ENCODE measurements at regions not wholly inside any gene's neighbourhood (a gene's known extent, or its start where the extent isn't known, plus 50 kb on each side); places are given as distances from the start of the nearest gene placed in this dataset.
"Not testable (repeated sequence)": the region's sequence is repeated elsewhere in the genome, so short reads cannot be mapped to it uniquely, and the experiment has no call there.

GRCh38 chr5:101673120-101673519, 623.0 kb downstream of the SLCO4C1 start:
- no peaks in the 10 kb centered on the region for H3K36me3 Mint-ChIP-seq
- DNase-seq (ENCODE audit: low spot score in 2 of 2) (no peak), ATAC-seq (ENCODE audit: low read depth) (no peak)
- H3K27me3 Mint-ChIP-seq, result peaks cover 1% of the 10 kb centered on the region
- H3K9me3 Mint-ChIP-seq, result no peaks in the 10 kb centered on the region
- H3K4me3 Mint-ChIP-seq, result no peak overlapping the region
- no peak overlapping the region for H3K27ac Mint-ChIP-seq
- no peaks in the 10 kb centered on the region for H3K4me1 Mint-ChIP-seq

GRCh38 chr5:101664071-101664791, 631.9 kb downstream of the SLCO4C1 start:
- H3K27me3 Mint-ChIP-seq, result peaks cover 1% of the 10 kb centered on the region
- no peaks in the 10 kb centered on the region for H3K9me3 Mint-ChIP-seq
- no peak overlapping the region for H3K4me3 Mint-ChIP-seq
- no peaks in the 10 kb centered on the region for H3K36me3 Mint-ChIP-seq
- ATAC-seq (ENCODE audit: low read depth) (no peak), DNase-seq (ENCODE audit: low spot score in 2 of 2) (no peak)
- H3K27ac Mint-ChIP-seq, result no peak overlapping the region
- H3K4me1 Mint-ChIP-seq, result no peaks in the 10 kb centered on the region

- H3K4me3 Mint-ChIP-seq, result no peak overlapping the region
- DNase-seq (ENCODE audit: low spot score in 2 of 2) (no peak), ATAC-seq (ENCODE audit: low read depth) (no peak)
- H3K27ac Mint-ChIP-seq, result no peak overlapping the region
- H3K27me3 Mint-ChIP-seq, result peaks cover 1% of the 10 kb centered on the region
- no peaks in the 10 kb centered on the region for H3K9me3 Mint-ChIP-seq
- H3K36me3 Mint-ChIP-seq, result no peaks in the 10 kb centered on the region
- H3K4me1 Mint-ChIP-seq, result no peaks in the 10 kb centered on the region
Observed at GRCh38 chr5:101663543-101663942, 632.5 kb downstream of the SLCO4C1 start.

- Mint-ChIP-seq H3K4me1 (no peaks in the 10 kb centered on the region), H3K9me3 (no peaks in the 10 kb centered on the region), H3K27me3 (peaks cover 1% of the 10 kb centered on the region), H3K36me3 (no peaks in the 10 kb centered on the region), H3K27ac (no peak overlapping the region), H3K4me3 (no peak overlapping the region)
- DNase-seq (ENCODE audit: low spot score in 2 of 2), result no peak
- no peak for ATAC-seq (ENCODE audit: low read depth)
Observed at GRCh38 chr5:101662263-101662662, 633.8 kb downstream of the SLCO4C1 start.

GRCh38 chr5:101658433-101658832, 637.7 kb downstream of the SLCO4C1 start:
- no peaks in the 10 kb centered on the region for H3K9me3 Mint-ChIP-seq
- H3K27me3 Mint-ChIP-seq, result no peaks in the 10 kb centered on the region
- H3K27ac Mint-ChIP-seq, result no peak overlapping the region
- H3K4me1 Mint-ChIP-seq, result no peaks in the 10 kb centered on the region
- H3K4me3 Mint-ChIP-seq, result no peak overlapping the region
- ATAC-seq (ENCODE audit: low read depth) (no peak), DNase-seq (ENCODE audit: low spot score in 2 of 2) (no peak)
- no peaks in the 10 kb centered on the region for H3K36me3 Mint-ChIP-seq

GRCh38 chr5:101653996-101654395, 642.1 kb downstream of the SLCO4C1 start:
- no peaks in the 10 kb centered on the region for H3K4me1 Mint-ChIP-seq
- DNase-seq (ENCODE audit: low spot score in 2 of 2) (no peak), ATAC-seq (ENCODE audit: low read depth) (no peak)
- no peaks in the 10 kb centered on the region for H3K36me3 Mint-ChIP-seq
- H3K4me3 Mint-ChIP-seq, result no peak overlapping the region
- no peak overlapping the region for H3K27ac Mint-ChIP-seq
- H3K9me3 Mint-ChIP-seq, result no peaks in the 10 kb centered on the region
- H3K27me3 Mint-ChIP-seq, result no peaks in the 10 kb centered on the region

GRCh38 chr5:101647861-101648260, 648.2 kb downstream of the SLCO4C1 start:
- H3K4me3 Mint-ChIP-seq, result no peak overlapping the region
- ATAC-seq (ENCODE audit: low read depth), result no peak
- no peaks in the 10 kb centered on the region for H3K4me1 Mint-ChIP-seq
- H3K9me3 Mint-ChIP-seq, result no peaks in the 10 kb centered on the region
- no peak overlapping the region for H3K27ac Mint-ChIP-seq
- DNase-seq (ENCODE audit: low spot score in 2 of 2), result no peak
- no peaks in the 10 kb centered on the region for H3K27me3 Mint-ChIP-seq
- no peaks in the 10 kb centered on the region for H3K36me3 Mint-ChIP-seq

- Mint-ChIP-seq H3K4me1 (no peaks in the 10 kb centered on the region), H3K9me3 (no peaks in the 10 kb centered on the region), H3K36me3 (no peaks in the 10 kb centered on the region), H3K4me3 (no peak overlapping the region), H3K27me3 (no peaks in the 10 kb centered on the region), H3K27ac (no peak overlapping the region)
- no peak for ATAC-seq (ENCODE audit: low read depth)
- no peak for DNase-seq (ENCODE audit: low spot score in 2 of 2)
Observed at GRCh38 chr5:101643794-101644193, 652.3 kb downstream of the SLCO4C1 start.

- no peaks in the 10 kb centered on the region for H3K4me1 Mint-ChIP-seq
- no peak overlapping the region for H3K27ac Mint-ChIP-seq
- no peak for ATAC-seq (ENCODE audit: low read depth)
- H3K4me3 Mint-ChIP-seq, result no peak overlapping the region
- H3K27me3 Mint-ChIP-seq, result no peaks in the 10 kb centered on the region
- H3K36me3 Mint-ChIP-seq, result no peaks in the 10 kb centered on the region
- DNase-seq (ENCODE audit: low spot score in 2 of 2), result no peak
- peaks cover 9% of the 10 kb centered on the region for H3K9me3 Mint-ChIP-seq
Observed at GRCh38 chr5:101637599-101637998, 658.5 kb downstream of the SLCO4C1 start.

GRCh38 chr5:101627770-101628169, 668.3 kb downstream of the SLCO4C1 start:
- DNase-seq (ENCODE audit: low spot score in 2 of 2); H3K36me3 Mint-ChIP-seq; H3K27me3 Mint-ChIP-seq; H3K4me3 Mint-ChIP-seq; H3K27ac Mint-ChIP-seq; H3K9me3 Mint-ChIP-seq; ATAC-seq (ENCODE audit: low read depth); H3K4me1 Mint-ChIP-seq: not testable (repeated sequence)

- no peak for DNase-seq (ENCODE audit: low spot score in 2 of 2)
- no peak for ATAC-seq (ENCODE audit: low read depth)
- no peaks in the 10 kb centered on the region for H3K36me3 Mint-ChIP-seq
- H3K4me3 Mint-ChIP-seq, result no peak overlapping the region
- no peaks in the 10 kb centered on the region for H3K4me1 Mint-ChIP-seq
- H3K9me3 Mint-ChIP-seq, result no peaks in the 10 kb centered on the region
- no peak overlapping the region for H3K27ac Mint-ChIP-seq
- no peaks in the 10 kb centered on the region for H3K27me3 Mint-ChIP-seq
Observed at GRCh38 chr5:101626572-101626971, 669.5 kb downstream of the SLCO4C1 start.

- Mint-ChIP-seq H3K9me3 (no peaks in the 10 kb centered on the region), H3K27ac (no peak overlapping the region), H3K27me3 (no peaks in the 10 kb centered on the region), H3K36me3 (no peaks in the 10 kb centered on the region), H3K4me1 (no peaks in the 10 kb centered on the region), H3K4me3 (no peak overlapping the region)
- DNase-seq (ENCODE audit: low spot score in 2 of 2) (no peak), ATAC-seq (ENCODE audit: low read depth) (no peak)
Observed at GRCh38 chr5:101611039-101611438, 685.0 kb downstream of the SLCO4C1 start.

GRCh38 chr5:101608322-101608721, 687.8 kb downstream of the SLCO4C1 start:
- no peak overlapping the region for H3K27ac Mint-ChIP-seq
- DNase-seq (ENCODE audit: low spot score in 2 of 2) (no peak), ATAC-seq (ENCODE audit: low read depth) (no peak)
- no peaks in the 10 kb centered on the region for H3K36me3 Mint-ChIP-seq
- H3K9me3 Mint-ChIP-seq, result no peaks in the 10 kb centered on the region
- no peaks in the 10 kb centered on the region for H3K27me3 Mint-ChIP-seq
- H3K4me3 Mint-ChIP-seq, result no peak overlapping the region
- no peaks in the 10 kb centered on the region for H3K4me1 Mint-ChIP-seq

GRCh38 chr5:101605700-101606099, 690.4 kb downstream of the SLCO4C1 start:
- DNase-seq (ENCODE audit: low spot score in 2 of 2), result no peak
- Mint-ChIP-seq H3K9me3 (no peaks in the 10 kb centered on the region), H3K27me3 (no peaks in the 10 kb centered on the region), H3K36me3 (no peaks in the 10 kb centered on the region), H3K27ac (no peak overlapping the region), H3K4me3 (no peak overlapping the region), H3K4me1 (no peaks in the 10 kb centered on the region)
- ATAC-seq (ENCODE audit: low read depth), result no peak

GRCh38 chr5:101600614-101601013, 695.5 kb downstream of the SLCO4C1 start:
- Mint-ChIP-seq H3K27ac (no peak overlapping the region), H3K4me3 (no peak overlapping the region), H3K27me3 (no peaks in the 10 kb centered on the region), H3K36me3 (no peaks in the 10 kb centered on the region), H3K9me3 (peaks cover 4% of the 10 kb centered on the region), H3K4me1 (no peaks in the 10 kb centered on the region)
- ATAC-seq (ENCODE audit: low read depth) (no peak), DNase-seq (ENCODE audit: low spot score in 2 of 2) (no peak)

All from memory B cell (primary cell).